ENCODE measurements at regions not wholly inside any gene's neighbourhood (a gene's known extent, or its start where the extent isn't known, plus 50 kb on each side); places are given as distances from the start of the nearest gene placed in this dataset.

DNA sequence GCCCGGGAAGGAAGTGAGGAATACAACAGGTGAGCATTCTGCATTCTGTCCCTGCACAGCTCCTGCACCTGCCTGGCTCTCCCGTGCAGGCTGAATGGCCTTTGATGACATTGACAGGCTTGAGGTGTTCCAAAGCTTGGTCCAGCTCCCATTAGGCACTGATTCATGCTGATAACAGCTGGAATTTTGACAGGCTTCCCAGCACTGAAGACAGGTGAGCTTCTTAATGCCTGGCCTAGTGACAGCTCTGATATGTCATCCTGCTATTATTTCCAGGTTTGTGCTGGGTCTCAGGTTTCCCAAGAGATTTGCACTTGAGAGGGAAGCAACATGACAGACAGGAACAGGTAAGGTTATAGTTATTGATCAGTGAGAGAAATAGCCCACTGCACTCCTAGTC, 58.0 kb upstream of the MTNR1B start:
- no peak overlapping the region for H3K4me3 ChIP-seq (ENCODE audit: low read depth, low read length)
- no peak for DNase-seq (ENCODE audit: low read depth)
- in situ Hi-C loops (cut with HindIII; ENCODE audit: low sequenced_read_pairs) = no loop called here
- TF ChIP-seq, protein P1, sequence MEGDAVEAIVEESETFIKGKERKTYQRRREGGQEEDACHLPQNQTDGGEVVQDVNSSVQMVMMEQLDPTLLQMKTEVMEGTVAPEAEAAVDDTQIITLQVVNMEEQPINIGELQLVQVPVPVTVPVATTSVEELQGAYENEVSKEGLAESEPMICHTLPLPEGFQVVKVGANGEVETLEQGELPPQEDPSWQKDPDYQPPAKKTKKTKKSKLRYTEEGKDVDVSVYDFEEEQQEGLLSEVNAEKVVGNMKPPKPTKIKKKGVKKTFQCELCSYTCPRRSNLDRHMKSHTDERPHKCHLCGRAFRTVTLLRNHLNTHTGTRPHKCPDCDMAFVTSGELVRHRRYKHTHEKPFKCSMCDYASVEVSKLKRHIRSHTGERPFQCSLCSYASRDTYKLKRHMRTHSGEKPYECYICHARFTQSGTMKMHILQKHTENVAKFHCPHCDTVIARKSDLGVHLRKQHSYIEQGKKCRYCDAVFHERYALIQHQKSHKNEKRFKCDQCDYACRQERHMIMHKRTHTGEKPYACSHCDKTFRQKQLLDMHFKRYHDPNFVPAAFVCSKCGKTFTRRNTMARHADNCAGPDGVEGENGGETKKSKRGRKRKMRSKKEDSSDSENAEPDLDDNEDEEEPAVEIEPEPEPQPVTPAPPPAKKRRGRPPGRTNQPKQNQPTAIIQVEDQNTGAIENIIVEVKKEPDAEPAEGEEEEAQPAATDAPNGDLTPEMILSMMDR (IDR thresholded peaks at IDR 0.05; ENCODE audit: low read depth, low read length, missing control alignments) = no peak

DNA sequence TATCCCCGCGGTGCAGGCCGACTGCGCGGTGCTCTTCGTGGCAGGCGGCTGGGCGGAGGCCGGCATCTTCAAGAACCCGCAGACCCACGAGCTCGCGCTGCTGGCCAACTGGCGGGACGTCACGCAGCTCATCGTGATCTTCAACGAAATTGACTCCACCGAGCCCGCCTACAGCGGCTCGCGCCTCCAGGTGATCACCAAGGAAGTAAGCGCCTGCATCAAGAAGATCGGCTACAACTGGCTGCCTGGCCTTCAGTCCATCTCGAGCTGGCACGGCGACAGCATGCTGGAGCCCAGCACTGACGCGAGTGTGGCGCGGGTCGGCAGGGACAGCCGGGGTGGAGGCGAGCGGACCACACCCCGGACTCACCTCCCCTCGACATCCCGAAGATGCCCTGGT, 53.9 kb upstream of the MTNR1B start:
- in situ Hi-C loops (cut with HindIII; ENCODE audit: low sequenced_read_pairs) = no loop called here
- H3K4me3 ChIP-seq (ENCODE audit: low read depth, low read length) = no peak overlapping the region
- TF ChIP-seq, protein P1 (IDR thresholded peaks at IDR 0.05; ENCODE audit: low read depth, low read length, missing control alignments) = no peak
- no peak for DNase-seq (ENCODE audit: low read depth)

DNA sequence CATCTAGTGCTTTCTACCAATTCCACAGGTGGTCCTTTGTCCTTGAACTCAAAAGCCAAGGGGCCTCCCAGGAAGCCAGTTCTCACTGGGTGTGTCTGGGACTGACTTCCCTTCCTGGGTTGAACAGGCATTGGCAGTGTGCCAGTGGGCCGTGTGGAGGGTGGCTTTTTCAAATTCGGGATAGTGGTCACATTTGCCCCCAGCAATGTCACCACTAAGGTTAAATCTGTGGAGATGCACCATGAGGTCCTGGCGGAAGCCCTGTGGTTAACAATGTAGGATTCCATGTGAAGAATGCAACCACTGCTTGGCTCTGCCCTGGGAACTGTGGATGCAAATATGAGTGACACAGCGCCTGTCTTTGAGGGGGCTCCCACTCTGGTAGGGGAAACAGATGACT, 53.2 kb upstream of the MTNR1B start:
- DNase-seq (ENCODE audit: low read depth) = no peak
- in situ Hi-C loops (cut with HindIII; ENCODE audit: low sequenced_read_pairs) = no loop called here
- TF ChIP-seq, protein P1 (IDR thresholded peaks at IDR 0.05; ENCODE audit: low read depth, low read length, missing control alignments) = no peak
- H3K4me3 ChIP-seq (ENCODE audit: low read depth, low read length) = no peak overlapping the region

DNA sequence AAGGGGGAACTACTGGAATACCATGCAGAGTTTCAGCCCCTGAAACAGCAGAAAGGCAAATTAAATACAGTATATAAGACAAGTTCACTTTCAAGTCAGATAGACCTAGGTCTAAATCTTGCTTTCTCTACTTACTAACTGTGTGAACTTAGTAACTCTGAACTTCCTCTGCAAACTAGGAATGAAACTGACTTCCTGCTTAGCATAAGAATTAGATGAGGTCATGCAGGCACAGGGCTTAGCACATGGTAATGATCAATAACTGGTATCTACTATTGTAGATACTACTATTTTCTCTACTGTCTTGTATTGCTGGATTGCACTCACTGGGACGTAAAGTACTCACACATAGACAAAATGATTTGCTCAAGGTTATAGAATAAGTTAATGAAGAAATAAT, 51.5 kb upstream of the MTNR1B start:
- no peak for DNase-seq (ENCODE audit: low read depth)

DNA sequence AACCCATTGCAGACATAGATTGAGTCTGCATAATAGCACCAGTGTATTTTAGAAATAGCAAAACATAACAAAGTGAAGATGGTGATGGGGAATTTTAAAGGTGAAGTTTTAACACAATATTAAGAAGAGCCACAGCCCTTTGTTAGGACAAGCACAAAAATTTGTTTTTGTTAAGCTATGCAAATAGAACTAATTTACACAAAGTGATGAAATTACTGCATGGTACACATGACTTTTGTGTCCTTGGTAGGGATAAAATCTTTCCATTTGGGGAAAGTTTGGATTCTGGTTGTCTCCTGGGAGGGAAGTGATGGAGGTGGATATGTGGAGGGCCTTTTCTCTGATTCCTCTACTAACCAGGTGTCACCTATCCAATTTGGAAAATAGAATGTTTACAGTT, 50.4 kb upstream of the MTNR1B start:
- in situ Hi-C loops (cut with HindIII; ENCODE audit: low sequenced_read_pairs) = no loop called here
- H3K4me3 ChIP-seq (ENCODE audit: low read depth, low read length) = no peak overlapping the region
- no peak for DNase-seq (ENCODE audit: low read depth)
- TF ChIP-seq, protein P1 (IDR thresholded peaks at IDR 0.05; ENCODE audit: low read depth, low read length, missing control alignments) = no peak

More for the DNA sequence above, 51.5 kb upstream of the MTNR1B start:
- TF ChIP-seq, protein P1 (IDR thresholded peaks at IDR 0.05; ENCODE audit: low read depth, low read length, missing control alignments) = no peak
- H3K4me3 ChIP-seq (ENCODE audit: low read depth, low read length) = no peak overlapping the region
- in situ Hi-C loops (cut with HindIII; ENCODE audit: low sequenced_read_pairs) = no loop called here
